ENCODE measurements at regions not wholly inside any gene's neighbourhood (a gene's known extent, or its start where the extent isn't known, plus 50 kb on each side); places are given as distances from the start of the nearest gene placed in this dataset.
A peak's percentile ranks its signal among the peaks of the same experiment; 100 is the strongest.

DNA sequence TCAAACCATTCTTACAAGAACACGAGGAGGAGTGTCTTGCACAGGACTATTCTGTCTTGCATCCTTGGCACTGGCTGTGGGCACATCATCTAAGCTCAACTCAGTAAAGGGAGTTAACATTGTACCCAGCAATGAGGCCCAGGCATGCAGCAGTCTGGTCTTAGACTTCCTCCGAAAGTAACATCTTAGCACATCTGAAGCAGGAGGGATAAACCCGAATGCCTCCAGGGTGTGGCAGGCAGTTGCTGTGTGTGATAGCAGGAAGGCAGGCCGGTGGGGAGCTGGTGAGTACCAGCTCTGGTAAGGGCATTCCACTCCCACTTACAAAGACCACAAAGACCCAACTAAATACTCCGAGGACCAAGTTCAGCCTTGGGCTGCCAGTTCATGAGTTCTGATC lies 206.3 kb downstream of the TSN start:
- H3K4me3 ChIP-seq (ENCODE audit: control insufficient read depth, low read depth, low read length), result no peak overlapping the region

DNA sequence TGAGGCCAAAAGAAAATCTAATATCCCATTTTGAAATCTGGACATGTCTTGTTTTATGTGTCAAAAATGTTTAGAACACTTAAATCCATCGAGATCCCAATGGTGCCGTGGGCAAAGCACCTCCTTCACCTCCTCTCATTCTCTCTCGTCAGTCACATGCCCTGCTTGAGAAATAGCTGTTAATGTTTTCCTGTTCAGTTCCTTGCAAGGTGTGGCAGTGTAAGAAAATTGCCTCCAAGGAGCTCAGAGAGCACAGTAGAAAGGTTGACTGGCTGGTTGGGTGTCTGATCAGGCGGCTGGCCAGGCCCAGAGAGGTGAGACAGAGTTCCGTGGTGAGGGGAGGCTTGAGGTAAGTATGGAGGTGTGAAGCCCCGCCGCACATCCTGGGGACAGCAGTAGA lies 210.2 kb downstream of the TSN start:
- TF ChIP-seq, protein P1, sequence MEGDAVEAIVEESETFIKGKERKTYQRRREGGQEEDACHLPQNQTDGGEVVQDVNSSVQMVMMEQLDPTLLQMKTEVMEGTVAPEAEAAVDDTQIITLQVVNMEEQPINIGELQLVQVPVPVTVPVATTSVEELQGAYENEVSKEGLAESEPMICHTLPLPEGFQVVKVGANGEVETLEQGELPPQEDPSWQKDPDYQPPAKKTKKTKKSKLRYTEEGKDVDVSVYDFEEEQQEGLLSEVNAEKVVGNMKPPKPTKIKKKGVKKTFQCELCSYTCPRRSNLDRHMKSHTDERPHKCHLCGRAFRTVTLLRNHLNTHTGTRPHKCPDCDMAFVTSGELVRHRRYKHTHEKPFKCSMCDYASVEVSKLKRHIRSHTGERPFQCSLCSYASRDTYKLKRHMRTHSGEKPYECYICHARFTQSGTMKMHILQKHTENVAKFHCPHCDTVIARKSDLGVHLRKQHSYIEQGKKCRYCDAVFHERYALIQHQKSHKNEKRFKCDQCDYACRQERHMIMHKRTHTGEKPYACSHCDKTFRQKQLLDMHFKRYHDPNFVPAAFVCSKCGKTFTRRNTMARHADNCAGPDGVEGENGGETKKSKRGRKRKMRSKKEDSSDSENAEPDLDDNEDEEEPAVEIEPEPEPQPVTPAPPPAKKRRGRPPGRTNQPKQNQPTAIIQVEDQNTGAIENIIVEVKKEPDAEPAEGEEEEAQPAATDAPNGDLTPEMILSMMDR (conservative IDR thresholded peaks at IDR 0.05; ENCODE audit: control insufficient read depth, insufficient read depth, low read depth, low read length), result no peak
- DNase-seq (ENCODE audit: low read depth), result no peak
- no peak overlapping the region for H3K4me3 ChIP-seq (ENCODE audit: control insufficient read depth, low read depth, low read length)

More for the DNA sequence above, 206.3 kb downstream of the TSN start:
- DNase-seq (ENCODE audit: low read depth), result no peak
- TF ChIP-seq, protein P1 (conservative IDR thresholded peaks at IDR 0.05; ENCODE audit: control insufficient read depth, insufficient read depth, low read depth, low read length), result no peak

DNA sequence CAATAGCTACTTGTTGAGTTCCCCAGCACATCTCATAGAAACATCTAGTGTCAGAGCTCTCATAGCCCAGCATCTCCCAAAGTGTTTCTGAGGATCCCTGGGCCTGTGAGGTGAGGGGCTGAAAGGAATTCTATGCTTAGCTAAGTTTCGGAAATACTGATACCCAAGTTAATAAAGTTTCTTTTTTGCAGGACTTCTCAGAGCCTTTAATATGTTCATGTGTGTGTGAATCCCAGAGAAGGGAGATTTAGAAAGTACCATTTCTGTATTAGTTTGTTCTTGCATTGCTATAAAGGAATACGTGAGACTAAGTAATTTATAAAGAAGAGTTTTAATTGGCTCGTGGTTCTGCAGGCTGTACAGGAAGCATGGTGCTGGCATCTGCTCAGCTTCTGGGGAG lies 211.2 kb downstream of the TSN start:
- no peak for DNase-seq (ENCODE audit: low read depth)
- H3K4me3 ChIP-seq (ENCODE audit: control insufficient read depth, low read depth, low read length), result no peak overlapping the region
- TF ChIP-seq, protein P1 (conservative IDR thresholded peaks at IDR 0.05; ENCODE audit: control insufficient read depth, insufficient read depth, low read depth, low read length), result no peak

DNA sequence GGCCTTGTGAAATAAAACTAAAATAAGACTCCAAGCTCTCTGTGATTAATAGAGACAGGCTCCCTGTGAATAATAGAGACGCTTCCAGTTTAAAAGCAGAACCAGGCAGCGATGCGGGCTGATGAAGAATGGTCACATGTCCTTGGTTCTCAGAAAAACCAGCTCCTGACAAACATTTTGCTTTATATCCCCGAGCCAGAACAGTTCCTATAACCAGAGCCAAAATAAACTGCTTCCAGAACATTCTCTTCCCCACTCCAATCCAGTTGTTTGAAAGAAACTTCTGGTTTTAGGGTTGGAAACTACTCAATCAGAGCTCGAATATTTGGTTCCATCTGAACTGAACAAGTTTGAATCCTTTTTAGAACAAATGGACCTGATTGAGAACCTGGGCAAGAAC lies 213.7 kb downstream of the TSN start:
- H3K4me3 ChIP-seq (ENCODE audit: control insufficient read depth, low read depth, low read length), result no peak overlapping the region
- peak; percentile 37 for DNase-seq (ENCODE audit: low read depth)
- TF ChIP-seq, protein P1 (conservative IDR thresholded peaks at IDR 0.05; ENCODE audit: control insufficient read depth, insufficient read depth, low read depth, low read length), result no peak

DNA sequence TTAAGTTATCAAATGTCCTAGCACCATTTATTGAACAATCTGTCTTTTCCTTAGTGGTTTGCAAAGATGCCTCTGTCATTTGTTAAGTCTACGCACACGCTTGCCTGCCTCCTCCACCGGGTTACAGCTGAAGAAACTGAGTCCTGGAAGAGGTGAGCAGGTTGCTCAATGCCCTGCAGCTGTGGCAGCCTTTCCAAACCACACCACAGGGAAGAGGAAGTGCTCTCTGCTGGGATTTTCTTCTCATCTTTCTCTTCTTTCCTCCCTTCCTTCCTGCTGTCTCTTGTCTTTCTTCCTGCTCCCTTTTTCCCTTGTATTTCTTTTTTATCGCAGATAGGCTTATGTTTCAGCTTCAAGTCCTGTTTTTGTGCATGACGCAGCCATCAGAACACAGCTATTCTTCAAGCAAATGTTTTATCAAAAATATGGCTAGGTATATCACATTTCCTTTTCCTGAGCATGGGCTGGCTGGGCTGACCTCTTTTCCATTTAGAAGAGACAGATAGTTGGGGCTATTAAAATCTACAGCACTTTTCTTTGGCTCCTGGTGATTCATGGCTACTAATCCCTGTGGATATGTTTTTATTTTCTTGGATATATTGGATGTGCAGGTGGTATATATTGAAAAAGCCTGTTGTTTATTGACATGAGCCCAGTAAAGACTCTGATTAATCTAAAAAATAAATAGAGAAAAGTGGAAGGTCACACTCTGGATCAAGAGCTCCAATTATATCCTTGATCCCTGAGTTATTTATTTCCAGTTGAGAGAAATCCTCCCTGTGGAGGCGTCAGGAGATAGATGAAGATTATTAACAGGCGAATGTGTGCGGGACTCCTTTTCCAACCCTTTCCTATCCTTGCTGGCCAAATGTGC lies 214.6 kb downstream of the TSN start:
- DNase-seq (ENCODE audit: low read depth), result no peak
- no peak overlapping the region for H3K4me3 ChIP-seq (ENCODE audit: control insufficient read depth, low read depth, low read length)
- TF ChIP-seq, protein P1 (conservative IDR thresholded peaks at IDR 0.05; ENCODE audit: control insufficient read depth, insufficient read depth, low read depth, low read length), result no peak

GRCh38 chr2:121972203-121972602 lies 216.8 kb downstream of the TSN start:
- TF ChIP-seq, protein P1 (conservative IDR thresholded peaks at IDR 0.05; ENCODE audit: control insufficient read depth, insufficient read depth, low read depth, low read length), result no peak
- H3K4me3 ChIP-seq (ENCODE audit: control insufficient read depth, low read depth, low read length), result no peak overlapping the region
- no peak for DNase-seq (ENCODE audit: low read depth)

Measured in fibroblast of mammary gland (primary cell).